WTC11 (cell line): ENCODE measurements at regions not wholly inside any gene's neighbourhood (a gene's known extent, or its start where the extent isn't known, plus 50 kb on each side); places are given as distances from the start of the nearest gene placed in this dataset.

Experiments
- ATAC-seq: fragments of 200-7000 bp; cut with Tn5 transposase; 2 replicates; pipeline ENCODE4 v1.10.0; 2021; ENCODE audit warnings: mild to moderate bottlenecking, moderate library complexity
- CTCF ChIA-PET: fragments of 300-600 bp; sonication (Branson Sonifier 250); formaldehyde crosslinking; loops from one replicate; lab custom pipeline; 2021; ENCODE audit warnings: antibody characterized with exemption; lab: Charles Lee
- POLR2A ChIA-PET: fragments of 350-600 bp; sonication (Branson Sonifier 250); formaldehyde crosslinking; loops from one replicate; lab custom pipeline; 2021; ENCODE audit warnings: antibody characterized with exemption; lab: Charles Lee
- DNase-seq: peaks from one replicate; pipeline ENCODE4 v3.0.0; 2021; ENCODE audit warnings: low spot score
- H3K27ac Mint-ChIP-seq: 2 replicates; pipeline ENCODE4 v1.8.0; 2021; ENCODE audit warnings: mixed read lengths
- H3K27me3 Mint-ChIP-seq: 2 replicates; pipeline ENCODE4 v1.8.0; 2021; ENCODE audit warnings: low read depth, mild to moderate bottlenecking, moderate library complexity, mixed read lengths
- H3K36me3 Mint-ChIP-seq: 2 replicates; pipeline ENCODE4 v1.8.0; 2021; ENCODE audit warnings: mixed read lengths
- H3K4me1 Mint-ChIP-seq: 2 replicates; pipeline ENCODE4 v1.8.0; 2022; ENCODE audit warnings: mixed read lengths
- H3K4me3 Mint-ChIP-seq: 2 replicates; pipeline ENCODE4 v1.8.0; 2021; ENCODE audit warnings: mild to moderate bottlenecking, moderate library complexity, mixed read lengths
- H3K9me3 Mint-ChIP-seq: 2 replicates; pipeline ENCODE4 v1.8.0; 2021; ENCODE audit warnings: mixed read lengths
- ARID4B ChIP-seq: sonication (generic); formaldehyde crosslinking; IDR thresholded peaks from 2 replicates; pipeline ENCODE4 v1.8.0; 2023; ENCODE audit warnings: missing genetic modification reagents, mild to moderate bottlenecking, borderline replicate concordance
- CDX4 ChIP-seq: fragments of 250-450 bp; sonication (Bioruptor Pico); IDR thresholded peaks from 2 replicates; pipeline ENCODE4 v1.9.0; 2021; ENCODE audit warnings: moderate library complexity, mild to moderate bottlenecking, inconsistent platforms, borderline replicate concordance
- CREB1 ChIP-seq: sonication (generic); formaldehyde crosslinking; IDR thresholded peaks from 2 replicates; pipeline ENCODE4 v1.8.0; 2023; ENCODE audit warnings: mild to moderate bottlenecking, missing genetic modification reagents
- CTCF ChIP-seq: fragments of 200-600 bp; IDR thresholded peaks from 2 replicates; pipeline ENCODE4 v1.8.0; 2022; ENCODE audit warnings: antibody characterized with exemption
- E2F4 ChIP-seq: sonication (generic); formaldehyde crosslinking; IDR thresholded peaks from 2 replicates; pipeline ENCODE4 v1.8.1; 2022; ENCODE audit warnings: low read depth, mild to moderate bottlenecking, moderate library complexity, missing genetic modification reagents, borderline replicate concordance
- FOXJ3 ChIP-seq: sonication (generic); formaldehyde crosslinking; IDR thresholded peaks from 2 replicates; pipeline ENCODE4 v1.9.0; 2021; ENCODE audit warnings: missing genetic modification reagents, mild to moderate bottlenecking, borderline replicate concordance
- KAT7 ChIP-seq: sonication (generic); formaldehyde crosslinking; IDR thresholded peaks from 2 replicates; pipeline ENCODE4 v1.8.1; 2023; ENCODE audit warnings: missing genetic modification reagents, mild to moderate bottlenecking, borderline replicate concordance
- MAX ChIP-seq: sonication (generic); formaldehyde crosslinking; IDR thresholded peaks from 2 replicates; pipeline ENCODE4 v1.8.0; 2022; ENCODE audit warnings: mild to moderate bottlenecking, missing genetic modification reagents
- MXD4 ChIP-seq: fragments of 250-450 bp; sonication (Bioruptor Pico); IDR thresholded peaks from 2 replicates; pipeline ENCODE4 v1.8.0; 2021; ENCODE audit warnings: mild to moderate bottlenecking, moderate library complexity, borderline replicate concordance
- MYBL2 ChIP-seq: sonication (generic); formaldehyde crosslinking; IDR thresholded peaks from 2 replicates; pipeline ENCODE4 v1.8.1; 2023; ENCODE audit warnings: mild to moderate bottlenecking, moderate library complexity, missing genetic modification reagents
- NR2C2 ChIP-seq: sonication (generic); formaldehyde crosslinking; IDR thresholded peaks from 2 replicates; pipeline ENCODE4 v1.8.0; 2022; ENCODE audit warnings: mild to moderate bottlenecking, missing genetic modification reagents
- NR3C1 ChIP-seq: sonication (generic); formaldehyde crosslinking; conservative IDR thresholded peaks from 2 replicates; pipeline ENCODE4 v1.8.1; 2023; ENCODE audit warnings: low read depth, mild to moderate bottlenecking, missing genetic modification reagents
- PREB ChIP-seq: sonication (generic); formaldehyde crosslinking; IDR thresholded peaks from 2 replicates; pipeline ENCODE4 v1.8.1; 2022; ENCODE audit warnings: mild to moderate bottlenecking, missing genetic modification reagents, moderate library complexity, borderline replicate concordance
- SMAD4 ChIP-seq: sonication (generic); formaldehyde crosslinking; IDR thresholded peaks from 2 replicates; pipeline ENCODE4 v1.8.0; 2022; ENCODE audit warnings: mild to moderate bottlenecking, missing genetic modification reagents
- TCF7 ChIP-seq: sonication (generic); formaldehyde crosslinking; IDR thresholded peaks from 2 replicates; pipeline ENCODE4 v1.8.0; 2022; ENCODE audit warnings: mild to moderate bottlenecking, low read depth, missing genetic modification reagents, moderate library complexity
- TP53 ChIP-seq: sonication (generic); formaldehyde crosslinking; IDR thresholded peaks from 2 replicates; pipeline ENCODE4 v1.8.1; 2023; ENCODE audit warnings: mild to moderate bottlenecking, missing genetic modification reagents
- USF1 ChIP-seq: sonication (generic); formaldehyde crosslinking; IDR thresholded peaks from 2 replicates; pipeline ENCODE4 v1.8.0; 2022; ENCODE audit warnings: mild to moderate bottlenecking, missing genetic modification reagents
- ZBTB21 ChIP-seq: sonication (generic); formaldehyde crosslinking; IDR thresholded peaks from 2 replicates; pipeline ENCODE4 v1.8.1; 2023; ENCODE audit warnings: mild to moderate bottlenecking, missing genetic modification reagents, borderline replicate concordance
- ZNF121 ChIP-seq: sonication (generic); formaldehyde crosslinking; IDR thresholded peaks from 2 replicates; pipeline ENCODE4 v1.8.0; 2023; ENCODE audit warnings: missing genetic modification reagents
- ZNF263 ChIP-seq: sonication (generic); formaldehyde crosslinking; IDR thresholded peaks from 2 replicates; pipeline ENCODE4 v1.8.1; 2022; ENCODE audit warnings: low read depth, mild to moderate bottlenecking, moderate library complexity, missing genetic modification reagents
- ZNF317 ChIP-seq: sonication (generic); formaldehyde crosslinking; IDR thresholded peaks from 2 replicates; pipeline ENCODE4 v1.8.1; 2023; ENCODE audit warnings: low read depth, mild to moderate bottlenecking, moderate library complexity, missing genetic modification reagents, borderline replicate concordance
- ZNF396 ChIP-seq: fragments of 250-450 bp; sonication (Bioruptor Pico); IDR thresholded peaks from 2 replicates; pipeline ENCODE4 v1.8.0; 2021; ENCODE audit warnings: mild to moderate bottlenecking, moderate library complexity, borderline replicate concordance
- ZNF416 ChIP-seq: fragments of 250-450 bp; sonication (Bioruptor Pico); IDR thresholded peaks from 2 replicates; pipeline ENCODE4 v1.9.0; 2021; ENCODE audit warnings: mild to moderate bottlenecking, inconsistent platforms

- ChIA-PET CTCF (no interaction called here), POLR2A (no interaction called here)
- no peak for TF ChIP-seq MXD4 (CRISPR knock-in tag)
- no peak for TF ChIP-seq CREB1
- TF ChIP-seq SMAD4 (CRISPR knock-in tag) = no peak
- no peak for TF ChIP-seq ZNF317 (CRISPR knock-in tag)
- TF ChIP-seq NR3C1 (CRISPR knock-in tag) = no peak
- TF ChIP-seq ZNF396 (CRISPR knock-in tag) = no peak
- no peak for TF ChIP-seq ARID4B
- no peak for TF ChIP-seq ZNF121
- no peak for TF ChIP-seq ZBTB21 (CRISPR knock-in tag)
- TF ChIP-seq PREB (CRISPR knock-in tag) = no peak
- TF ChIP-seq, all 79 proteins: peak for 0
- peaks cover 11% of the 10 kb centered on the region for H3K36me3 Mint-ChIP-seq
- H3K9me3 Mint-ChIP-seq = peaks cover 26% of the 10 kb centered on the region
- ATAC-seq = no peak
- H3K27ac Mint-ChIP-seq = no peak overlapping the region
- peaks cover 7% of the 10 kb centered on the region for H3K27me3 Mint-ChIP-seq
- H3K4me3 Mint-ChIP-seq = no peak overlapping the region
- H3K4me1 Mint-ChIP-seq = peaks cover 4% of the 10 kb centered on the region; the same call in 1 of the 2 replicates
- DNase-seq = no peak
Observed at GRCh38 chr2:240364582-240364960, 70.9 kb upstream of the GPC1 start.

GRCh38 chr2:240364961-240365775 lies 70.3 kb upstream of the GPC1 start:
- Mint-ChIP-seq H3K4me3 (no peak overlapping the region), H3K4me1 (peaks cover 4% of the 10 kb centered on the region; the same call in 1 of the 2 replicates), H3K27me3 (peaks cover 7% of the 10 kb centered on the region), H3K27ac (no peak overlapping the region), H3K36me3 (peaks cover 11% of the 10 kb centered on the region), H3K9me3 (peaks cover 21% of the 10 kb centered on the region)
- no peak; the same call in 1 of the 2 replicates for ATAC-seq
- POLR2A ChIA-PET = no interaction called here
- DNase-seq = no peak
- CTCF ChIA-PET = no interaction called here
- TF ChIP-seq TP53 (CRISPR knock-in tag) (no peak), USF1 (no peak), CDX4 (CRISPR knock-in tag) (no peak), KAT7 (CRISPR knock-in tag) (no peak), TCF7 (CRISPR knock-in tag) (no peak), E2F4 (CRISPR knock-in tag) (no peak), MAX (CRISPR knock-in tag) (no peak), MYBL2 (CRISPR knock-in tag) (no peak), CTCF (no peak), FOXJ3 (CRISPR knock-in tag) (no peak), ZNF416 (CRISPR knock-in tag) (no peak), NR2C2 (no peak), ZNF263 (CRISPR knock-in tag) (no peak)
